PC-9 (cell line): ENCODE measurements at regions not wholly inside any gene's neighbourhood (a gene's known extent, or its start where the extent isn't known, plus 50 kb on each side); places are given as distances from the start of the nearest gene placed in this dataset.

ENCODE experiments used
- BruUV-seq: library from RNA; stranded (reverse); fragments of 400-500 nt; replicated peaks from 2 replicates; lab custom pipeline; 2021; lab: Mats Ljungman, UMichigan
- CTCF ChIA-PET: fragments of 300-600 bp; sonication (Branson Sonifier 250); formaldehyde crosslinking; loops from one replicate; lab custom pipeline; 2022; ENCODE audit warnings: antibody characterized with exemption; lab: Charles Lee
- POLR2A ChIA-PET: fragments of 300-600 bp; sonication (Branson Sonifier 250); formaldehyde crosslinking; loops from one replicate; lab custom pipeline; 2022; ENCODE audit warnings: antibody characterized with exemption; ENCODE audit not compliant: unreplicated experiment; lab: Charles Lee
- DNase-seq, 2 experiments: peaks; one replicate each; pipeline versions ENCODE4 v3.0.0 to v3.0.0-alpha.2; 2015 to 2022; ENCODE audit warnings: mixed read lengths in 1 of 2
- H2AFZ ChIP-seq: fragments of 200-600 bp; sonication (generic); 2 replicates; pipeline ENCODE4 v1.8.1; 2017; ENCODE audit warnings: antibody characterized with exemption
- H3F3A ChIP-seq: fragments of 200-600 bp; sonication (generic); 2 replicates; pipeline ENCODE4 v1.8.1; 2017; ENCODE audit warnings: antibody characterized with exemption, mild to moderate bottlenecking, low read depth; ENCODE audit not compliant: insufficient read depth
- H3K27ac ChIP-seq: fragments of 200-600 bp; sonication (generic); 2 replicates; pipeline ENCODE4 v1.6.1; 2016; ENCODE audit warnings: mixed run types
- H3K27me3 ChIP-seq: fragments of 200-600 bp; sonication (generic); 2 replicates; pipeline ENCODE4 v1.6.1; 2016; ENCODE audit warnings: low read depth, mixed run types; ENCODE audit not compliant: insufficient read depth
- H3K36me3 ChIP-seq: fragments of 200-600 bp; sonication (generic); 2 replicates; pipeline ENCODE4 v1.6.1; 2016; ENCODE audit warnings: low read depth, mixed run types
- H3K4me1 ChIP-seq: fragments of 200-600 bp; sonication (generic); replicated peaks from 2 replicates; pipeline ENCODE4 v1.6.1; 2016; ENCODE audit warnings: mixed run types; ENCODE audit not compliant: insufficient read depth
- H3K4me2 ChIP-seq: fragments of 200-600 bp; sonication (generic); 2 replicates; pipeline ENCODE4 v1.6.1; 2017; ENCODE audit warnings: mixed run types
- H3K4me3 ChIP-seq: fragments of 200-600 bp; sonication (generic); 2 replicates; pipeline ENCODE4 v1.6.1; 2016; ENCODE audit warnings: mixed run types
- H3K79me2 ChIP-seq: fragments of 200-600 bp; sonication (generic); 2 replicates; pipeline ENCODE4 v1.6.1; 2017; ENCODE audit warnings: low read depth, mixed run types
- H3K9me2 ChIP-seq: fragments of 200-600 bp; sonication (generic); 2 replicates; pipeline ENCODE4 v1.8.1; 2017; ENCODE audit warnings: mild to moderate bottlenecking; ENCODE audit not compliant: insufficient read depth
- H3K9me3 ChIP-seq: fragments of 200-600 bp; sonication (generic); 2 replicates; pipeline ENCODE4 v1.8.1; 2016; ENCODE audit warnings: low read depth; ENCODE audit not compliant: insufficient read depth
- H4K20me1 ChIP-seq: fragments of 200-600 bp; sonication (generic); 2 replicates; pipeline ENCODE4 v1.8.1; 2017; ENCODE audit not compliant: insufficient read depth
- EZH2 ChIP-seq: fragments of 200-600 bp; sonication (generic); IDR thresholded peaks from 2 replicates; pipeline ENCODE4 v1.8.0; 2017; ENCODE audit warnings: antibody characterized with exemption, low read depth
- intact Hi-C: fragments of 100-400 bp; cut with micrococcal nuclease; formaldehyde crosslinking; loops from one replicate; pipeline ENCODE4 v1.10.0; 2022; ENCODE audit not compliant: unreplicated experiment
- TF ChIP-seq, protein P1 (sequence below): fragments of 200-600 bp; sonication (generic); conservative IDR thresholded peaks from 2 replicates; pipeline ENCODE4 v1.6.1; 2017; ENCODE audit warnings: mixed run types, antibody characterized with exemption, mild to moderate bottlenecking, moderate library complexity

DNA sequence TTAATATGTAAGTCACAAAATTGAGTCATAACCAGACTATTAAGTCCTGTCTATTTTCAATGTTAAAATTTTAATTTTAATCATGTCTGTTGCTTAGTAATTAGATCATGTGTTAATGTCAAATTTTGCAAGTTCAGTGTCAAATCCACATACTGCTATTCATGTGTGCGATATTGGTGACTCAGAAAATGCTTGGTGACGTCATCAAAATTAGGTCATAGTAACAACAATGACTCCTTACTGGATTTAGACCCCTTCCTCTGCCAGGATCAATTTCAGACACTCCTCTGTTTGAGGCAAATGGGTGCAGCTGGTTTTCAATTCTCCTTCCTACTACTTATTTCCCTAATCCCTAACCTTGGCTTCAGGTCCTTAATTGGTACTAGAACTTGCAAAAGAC lies 1394.3 kb upstream of the SLC10A2 start:
- peaks cover 7% of the 10 kb centered on the region for H3K4me1 ChIP-seq
- no peaks in the 10 kb centered on the region for H3K27me3 ChIP-seq
- H3K79me2 ChIP-seq, result no peaks in the 10 kb centered on the region
- no peak for DNase-seq
- H3F3A ChIP-seq, result no peaks in the 10 kb centered on the region
- intact Hi-C loops, result no loop called here
- CTCF ChIA-PET, result interaction anchor here (0.7 kb wide), 1 partner anchor 697 kb away, joined by 8 read pairs; no protein-coding TSS in a partner anchor
- POLR2A ChIA-PET, result no interaction called here
- TF ChIP-seq, protein P1, sequence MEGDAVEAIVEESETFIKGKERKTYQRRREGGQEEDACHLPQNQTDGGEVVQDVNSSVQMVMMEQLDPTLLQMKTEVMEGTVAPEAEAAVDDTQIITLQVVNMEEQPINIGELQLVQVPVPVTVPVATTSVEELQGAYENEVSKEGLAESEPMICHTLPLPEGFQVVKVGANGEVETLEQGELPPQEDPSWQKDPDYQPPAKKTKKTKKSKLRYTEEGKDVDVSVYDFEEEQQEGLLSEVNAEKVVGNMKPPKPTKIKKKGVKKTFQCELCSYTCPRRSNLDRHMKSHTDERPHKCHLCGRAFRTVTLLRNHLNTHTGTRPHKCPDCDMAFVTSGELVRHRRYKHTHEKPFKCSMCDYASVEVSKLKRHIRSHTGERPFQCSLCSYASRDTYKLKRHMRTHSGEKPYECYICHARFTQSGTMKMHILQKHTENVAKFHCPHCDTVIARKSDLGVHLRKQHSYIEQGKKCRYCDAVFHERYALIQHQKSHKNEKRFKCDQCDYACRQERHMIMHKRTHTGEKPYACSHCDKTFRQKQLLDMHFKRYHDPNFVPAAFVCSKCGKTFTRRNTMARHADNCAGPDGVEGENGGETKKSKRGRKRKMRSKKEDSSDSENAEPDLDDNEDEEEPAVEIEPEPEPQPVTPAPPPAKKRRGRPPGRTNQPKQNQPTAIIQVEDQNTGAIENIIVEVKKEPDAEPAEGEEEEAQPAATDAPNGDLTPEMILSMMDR, result no peak
- H3K9me2 ChIP-seq, result no peaks in the 10 kb centered on the region; the same call in 1 of the 2 replicates
- no peaks in the 10 kb centered on the region for H3K9me3 ChIP-seq
- H3K4me2 ChIP-seq, result no peak overlapping the region
- H3K36me3 ChIP-seq, result no peaks in the 10 kb centered on the region
- BruUV-seq, result no TSS peak
- no peak overlapping the region for H2AFZ ChIP-seq
- H3K4me3 ChIP-seq, result no peak overlapping the region
- no peaks in the 10 kb centered on the region for H4K20me1 ChIP-seq
- H3K27ac ChIP-seq, result no peak overlapping the region

DNA sequence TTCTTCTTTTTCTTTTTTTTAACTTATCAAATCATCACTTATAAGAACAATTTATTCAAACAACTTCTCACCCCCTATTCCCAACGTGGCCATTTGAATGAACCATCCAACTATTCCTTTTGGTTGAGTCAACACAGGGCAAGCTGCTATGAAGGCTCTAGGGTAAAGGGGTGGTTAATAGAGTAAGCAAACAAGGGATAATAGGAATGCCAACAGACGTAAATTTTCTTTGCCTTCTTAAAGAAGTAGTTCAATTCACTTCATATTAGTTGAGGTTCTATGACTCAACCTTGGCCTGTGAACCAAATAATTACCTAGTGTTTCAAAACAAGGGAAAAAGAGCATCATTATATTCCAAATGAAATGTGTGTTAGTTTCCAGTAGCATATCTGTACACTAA lies 1383.8 kb upstream of the SLC10A2 start:
- H3K27ac ChIP-seq, result no peak overlapping the region
- no peaks in the 10 kb centered on the region for H3K27me3 ChIP-seq
- CTCF ChIA-PET, result no interaction called here
- no peaks in the 10 kb centered on the region for H3K4me1 ChIP-seq
- POLR2A ChIA-PET, result interaction anchor here (0.6 kb wide), 1 partner anchor 34 kb away, joined by 3 read pairs; no protein-coding TSS in a partner anchor
- no peak for TF ChIP-seq EZH2
- TF ChIP-seq, protein P1, result no peak
- H3K36me3 ChIP-seq, result no peaks in the 10 kb centered on the region
- H3F3A ChIP-seq, result no peaks in the 10 kb centered on the region
- intact Hi-C loops, result no loop called here
- DNase-seq, result no peak
- no peaks in the 10 kb centered on the region for H4K20me1 ChIP-seq
- no peaks in the 10 kb centered on the region for H3K79me2 ChIP-seq
- H3K4me3 ChIP-seq, result no peak overlapping the region
- H3K4me2 ChIP-seq, result no peak overlapping the region
- H3K9me2 ChIP-seq, result no peaks in the 10 kb centered on the region
- H3K9me3 ChIP-seq, result no peaks in the 10 kb centered on the region
- no peak overlapping the region for H2AFZ ChIP-seq
- no TSS peak for BruUV-seq

DNA sequence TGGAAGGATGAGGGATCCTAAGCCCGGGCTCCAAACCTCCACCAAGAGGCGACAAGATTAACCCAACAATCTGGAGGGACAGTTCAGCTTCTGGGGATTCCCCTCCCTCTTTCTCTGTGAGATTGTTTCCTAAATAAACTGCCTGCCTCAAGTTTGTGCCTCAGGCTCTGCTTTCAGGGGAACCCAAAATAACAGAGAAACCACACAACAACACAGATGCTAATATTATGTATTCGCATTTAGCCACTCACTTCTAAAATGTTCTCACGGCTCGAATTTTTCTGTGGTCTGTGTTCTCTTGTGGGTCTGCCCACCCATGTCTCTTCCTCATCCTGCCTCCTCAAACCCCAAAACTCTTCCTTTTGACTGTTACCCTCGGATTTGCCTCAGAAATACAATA lies 1381.1 kb upstream of the SLC10A2 start:
- no peaks in the 10 kb centered on the region for H3F3A ChIP-seq
- CTCF ChIA-PET, result no interaction called here
- H2AFZ ChIP-seq, result peak overlapping the region; percentile 29; the same call in 1 of the 2 replicates
- intact Hi-C loops, result no loop called here
- H3K27ac ChIP-seq, result no peak overlapping the region
- H3K4me3 ChIP-seq, result no peak overlapping the region
- no peaks in the 10 kb centered on the region for H3K9me3 ChIP-seq
- DNase-seq, result no peak
- BruUV-seq, result no TSS peak
- H3K4me2 ChIP-seq, result no peak overlapping the region
- H3K36me3 ChIP-seq, result no peaks in the 10 kb centered on the region
- no peaks in the 10 kb centered on the region for H3K9me2 ChIP-seq
- POLR2A ChIA-PET, result no interaction called here
- TF ChIP-seq, protein P1, result no peak
- TF ChIP-seq EZH2, result no peak
- H4K20me1 ChIP-seq, result no peaks in the 10 kb centered on the region
- no peaks in the 10 kb centered on the region for H3K4me1 ChIP-seq
- no peaks in the 10 kb centered on the region for H3K27me3 ChIP-seq
- no peaks in the 10 kb centered on the region for H3K79me2 ChIP-seq
